Fibroblast of skin of right biceps (primary cell): ENCODE measurements at regions not wholly inside any gene's neighbourhood (a gene's known extent, or its start where the extent isn't known, plus 50 kb on each side); places are given as distances from the start of the nearest gene placed in this dataset.

ENCODE experiments used
- DNase-seq: peaks from one replicate; pipeline ENCODE4 v3.0.0-alpha.2; 2013

GRCh38 chr12:34292736-34293625 lies 270.7 kb downstream of the ALG10 start:
- DNase-seq, result no peak

DNA sequence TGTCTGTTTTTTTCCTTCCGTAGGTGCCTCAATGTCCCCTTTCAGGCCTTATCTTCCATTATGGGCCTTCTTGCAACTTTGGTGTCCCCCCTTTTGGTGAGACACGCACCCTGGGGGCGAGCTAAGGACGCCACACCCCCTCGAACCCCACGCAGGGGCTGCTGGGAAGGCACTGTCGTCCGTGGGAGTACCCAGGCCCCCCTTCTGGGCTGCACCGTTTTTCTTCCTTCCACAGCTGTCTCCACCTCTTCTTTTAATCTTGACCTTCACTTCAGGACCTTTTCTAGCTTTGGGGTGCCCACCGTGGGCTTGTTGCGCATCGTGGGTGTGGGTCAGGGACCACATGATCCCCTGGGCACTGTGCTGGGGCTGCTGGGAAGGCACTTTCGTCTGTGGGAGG lies 271.8 kb downstream of the ALG10 start:
- DNase-seq, result no peak

DNA sequence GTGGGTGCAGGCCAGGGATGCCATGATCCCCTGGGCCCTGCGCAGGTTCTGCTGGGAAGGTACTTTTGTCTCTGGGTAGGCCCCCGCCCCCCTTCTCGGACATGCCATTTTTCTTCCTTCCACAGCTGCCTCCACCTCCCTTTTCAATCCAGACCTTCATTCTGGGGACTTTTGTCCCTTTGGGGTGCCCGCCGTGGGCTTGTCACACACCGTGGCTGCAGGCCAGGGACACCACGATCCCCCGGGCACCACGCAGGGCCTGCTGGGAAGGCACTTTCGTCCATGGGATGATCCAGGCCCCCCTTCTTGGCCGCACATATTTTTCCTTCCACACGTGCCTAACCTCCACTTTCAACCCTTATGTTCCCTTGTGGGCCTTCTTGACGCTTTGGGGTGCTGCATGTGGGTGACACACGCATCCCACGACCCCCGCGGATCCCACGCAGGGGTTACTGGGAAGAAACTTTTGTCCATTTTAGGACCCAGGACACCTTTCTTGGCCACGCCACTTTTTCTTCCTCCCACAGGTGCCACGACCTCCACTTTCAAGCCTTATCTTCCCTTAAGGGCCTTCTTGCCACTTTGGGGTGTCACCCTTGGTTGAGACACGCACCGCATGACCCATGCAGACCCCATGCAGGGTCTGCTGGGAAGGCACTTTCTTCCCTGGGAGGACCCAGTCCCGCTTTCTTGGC lies 272.5 kb downstream of the ALG10 start:
- no peak for DNase-seq

DNA sequence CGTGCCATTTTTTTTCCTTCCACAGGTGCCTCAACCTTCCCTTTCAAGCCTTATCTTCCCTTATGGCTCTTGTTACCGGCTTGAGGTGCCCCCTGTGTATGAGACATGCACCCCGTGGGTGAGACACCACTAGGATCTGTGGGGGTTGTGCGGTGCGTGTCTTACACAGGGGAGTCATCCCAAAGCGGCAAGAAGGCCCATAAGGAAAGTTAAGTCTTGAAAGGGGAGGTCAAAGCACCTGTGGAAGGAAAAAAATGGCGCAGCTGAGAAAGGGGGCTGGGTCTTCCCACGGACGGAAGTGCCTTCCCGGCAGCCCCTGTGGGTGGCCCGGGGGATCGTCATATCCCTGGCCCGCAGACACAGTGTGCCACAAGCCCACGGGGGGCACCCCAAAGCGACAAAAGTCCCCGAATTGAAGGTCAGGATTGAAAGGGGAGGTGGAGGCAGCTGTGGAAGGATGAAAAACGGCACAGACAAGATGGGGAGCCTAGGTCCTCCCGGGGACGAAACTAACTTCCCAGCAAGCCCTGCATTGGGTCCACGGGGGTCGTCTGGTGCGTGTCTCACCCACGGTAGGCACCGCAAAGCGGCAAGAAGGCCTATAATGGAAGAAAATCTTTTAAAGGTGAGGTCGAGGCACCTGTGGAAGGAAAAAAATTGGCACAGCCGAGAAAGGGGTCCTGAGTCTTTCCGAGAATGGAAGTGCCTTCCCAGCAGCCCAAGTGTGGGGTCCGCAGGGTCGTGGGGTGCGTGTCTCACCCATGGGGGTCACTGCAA lies 273.3 kb downstream of the ALG10 start:
- DNase-seq, result no peak

DNA sequence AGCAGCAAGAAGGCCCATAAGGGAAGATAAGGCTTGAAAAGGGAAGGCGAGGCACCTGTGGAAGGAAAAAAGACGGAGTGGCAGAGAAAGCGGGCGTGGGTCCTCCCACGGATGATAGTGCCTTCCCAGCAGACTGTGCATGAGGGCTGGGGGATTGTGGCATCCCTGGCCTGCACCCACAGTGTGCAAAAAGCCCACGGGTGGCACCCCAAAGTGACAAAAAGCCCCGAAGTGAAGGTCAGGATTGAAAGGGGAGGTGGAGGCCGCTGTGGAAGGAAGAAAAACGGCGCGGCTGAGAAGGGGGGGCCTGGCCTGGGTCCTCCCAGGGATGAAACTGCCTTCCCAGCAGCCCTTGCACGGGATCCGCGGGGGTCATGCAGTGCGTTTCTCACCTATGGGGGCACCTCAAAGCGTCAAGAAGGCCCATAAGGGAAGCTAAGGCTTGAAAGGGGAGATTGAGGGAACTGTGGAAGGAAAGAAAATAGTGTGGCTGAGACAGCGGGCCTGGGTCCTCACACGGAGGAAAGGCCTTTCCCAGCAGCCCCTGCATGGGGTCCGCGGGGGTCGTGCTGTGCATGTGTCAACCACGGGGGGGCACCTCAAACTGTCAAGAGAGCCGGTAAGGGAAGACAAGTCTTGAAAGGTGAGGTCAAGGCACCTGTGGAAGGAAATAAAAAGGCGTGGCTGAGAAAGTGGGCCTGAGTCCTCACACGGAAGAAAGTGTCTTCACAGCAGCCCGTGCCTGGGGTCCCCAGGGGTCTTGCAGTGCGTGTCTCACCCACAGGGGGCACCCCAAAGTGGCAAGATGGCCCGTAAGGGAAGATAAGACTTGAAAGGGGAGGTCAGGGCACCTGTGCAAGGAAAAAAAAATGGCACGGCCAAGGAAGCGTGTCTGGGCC lies 274.1 kb downstream of the ALG10 start:
- DNase-seq, result no peak

GRCh38 chr12:34297126-34297789 lies 275.0 kb downstream of the ALG10 start:
- no peak for DNase-seq

DNA sequence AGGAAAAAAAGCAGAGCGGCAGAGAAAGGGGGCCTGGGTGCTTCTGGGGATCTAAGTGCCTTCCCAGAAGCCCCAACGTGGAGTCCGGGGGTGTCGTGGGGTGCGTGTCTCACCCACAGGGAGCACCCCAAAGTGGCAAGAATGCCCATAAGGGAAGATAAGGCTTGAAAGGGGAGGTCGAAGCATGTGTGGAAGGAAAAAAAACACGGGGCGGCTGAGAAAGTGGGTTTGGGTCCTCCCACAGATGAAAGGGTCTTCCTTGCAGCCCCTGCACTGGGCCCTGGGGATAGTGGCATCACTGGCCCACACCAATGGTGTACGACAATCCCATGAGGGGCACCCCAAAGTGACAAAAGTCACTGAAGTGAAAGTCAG lies 275.5 kb downstream of the ALG10 start:
- DNase-seq, result no peak

- no peak for DNase-seq
Observed at GRCh38 chr12:34298176-34298970, 276.1 kb downstream of the ALG10 start.

GRCh38 chr12:34298971-34299801 lies 276.9 kb downstream of the ALG10 start:
- DNase-seq, result no peak

- no peak for DNase-seq
Observed at GRCh38 chr12:34299802-34300193, 277.5 kb downstream of the ALG10 start.

DNA sequence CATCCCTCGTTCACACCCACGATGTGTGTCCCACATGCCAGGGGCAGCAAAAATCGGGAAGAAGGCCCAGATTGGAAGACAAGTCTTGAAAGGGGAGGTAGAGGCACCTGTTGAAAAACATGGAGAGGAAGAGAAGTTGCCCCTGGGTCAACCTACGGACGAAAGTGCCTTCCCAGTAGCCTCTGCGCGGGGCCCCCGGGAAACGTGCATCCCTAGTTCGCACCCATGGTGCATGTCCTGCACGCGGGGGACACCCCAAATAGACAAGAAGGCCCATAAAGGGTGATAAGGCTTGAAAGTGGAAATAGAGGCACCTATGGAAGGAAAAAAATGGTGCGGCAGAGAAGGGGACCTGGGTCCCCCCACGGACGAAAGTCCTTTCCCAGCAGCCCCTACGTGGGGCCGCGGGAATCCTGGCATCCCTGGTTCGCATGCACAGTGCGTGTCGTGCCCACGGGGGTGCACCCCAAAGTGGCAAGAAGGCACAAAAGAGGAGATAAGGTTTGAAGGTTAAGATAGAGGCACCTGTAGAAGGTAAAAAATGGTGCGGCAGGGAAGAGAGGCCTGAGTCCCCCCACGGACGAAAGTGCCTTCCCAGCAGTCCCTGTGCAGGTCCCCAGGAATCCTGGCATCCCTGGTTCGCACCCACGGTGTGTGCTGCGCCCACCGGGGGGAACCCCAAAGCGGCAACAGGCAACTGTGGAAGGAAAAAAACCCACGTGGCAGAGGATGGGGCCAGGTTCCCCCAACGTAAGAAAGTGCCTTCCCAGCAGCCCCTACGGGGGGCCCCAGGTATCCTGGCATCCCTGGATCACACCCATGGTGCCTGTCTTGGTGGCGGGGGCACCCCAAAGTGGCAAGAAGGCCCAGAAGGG lies 278.3 kb downstream of the ALG10 start:
- no peak for DNase-seq

DNA sequence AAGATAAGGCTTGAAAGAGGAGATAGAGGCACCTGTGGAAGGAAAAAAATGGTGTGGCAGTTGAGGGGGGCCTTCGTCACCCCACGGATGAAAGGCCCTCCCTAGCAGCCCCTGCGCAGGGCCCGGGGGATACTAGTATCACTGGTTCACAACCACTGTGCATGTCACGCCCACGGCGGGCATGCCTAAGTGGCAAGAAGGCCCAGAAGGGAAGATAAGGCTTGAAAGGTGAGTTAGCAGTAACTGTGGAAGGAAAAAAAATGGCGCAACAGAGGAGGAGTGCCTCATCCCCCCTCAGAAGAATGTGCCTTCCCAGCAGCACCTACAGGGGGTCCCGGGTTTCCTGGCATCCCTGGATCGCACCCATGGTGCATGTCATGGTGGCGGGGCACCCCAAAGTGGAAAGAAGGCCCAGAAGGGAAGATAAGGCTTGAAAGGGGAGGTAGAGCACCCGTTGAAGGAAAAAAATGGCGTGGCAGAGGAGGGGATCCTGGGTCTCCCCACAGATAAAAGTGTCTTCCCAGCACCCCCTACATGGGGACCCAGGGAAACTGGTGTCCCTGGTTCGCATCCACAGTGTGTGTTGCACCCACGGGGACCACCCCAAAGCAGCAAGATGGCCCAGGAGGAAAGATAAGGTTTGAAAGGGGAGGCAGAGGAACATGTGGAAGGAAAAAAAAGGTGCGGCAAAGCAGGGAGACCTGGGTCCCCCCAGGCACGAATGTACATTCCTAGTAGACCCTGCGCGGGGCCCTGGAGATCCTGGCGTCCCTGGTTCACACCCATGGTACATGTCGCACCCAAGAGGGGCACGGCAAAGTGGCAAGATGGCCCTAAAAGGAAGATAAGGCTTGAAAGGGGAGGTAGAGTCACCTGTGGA lies 279.2 kb downstream of the ALG10 start:
- no peak for DNase-seq

DNA sequence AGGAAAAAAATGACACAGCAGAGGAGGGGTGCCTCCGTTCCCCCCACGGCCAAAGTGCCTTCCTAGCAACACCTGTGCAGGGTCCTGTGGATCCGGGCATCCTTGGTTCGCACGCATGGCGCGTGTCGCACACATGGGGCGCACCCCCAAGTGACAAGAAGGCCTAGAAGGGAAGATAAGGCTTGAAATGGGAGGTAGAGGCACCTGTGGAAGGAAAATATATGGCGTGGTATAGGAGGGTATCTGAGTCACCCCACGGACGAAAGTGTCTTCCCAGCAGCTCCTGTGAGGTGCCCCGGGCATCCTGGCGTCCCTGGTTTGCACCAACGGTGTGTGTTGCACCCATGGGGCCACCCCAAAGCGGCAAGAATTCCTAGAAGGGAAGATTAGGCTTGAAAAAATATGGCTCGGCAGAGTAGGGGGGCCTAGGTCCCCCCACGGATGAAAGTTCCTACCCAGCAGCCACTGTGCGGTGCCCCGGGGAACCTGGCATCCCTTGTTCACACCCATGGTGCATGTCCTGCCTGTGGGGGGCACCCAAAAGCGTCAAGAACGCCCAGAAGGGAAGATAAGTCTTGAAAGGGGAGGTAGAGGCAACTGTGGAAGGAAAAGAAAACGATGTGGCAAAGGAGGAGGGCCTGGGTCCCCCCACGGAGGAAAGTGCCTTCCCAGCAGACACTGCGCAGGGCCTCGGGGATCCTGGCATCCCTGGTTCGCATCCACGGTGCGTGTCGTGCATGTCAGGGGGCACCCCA lies 280.0 kb downstream of the ALG10 start:
- DNase-seq, result no peak

- no peak for DNase-seq
Observed at GRCh38 chr12:34303091-34303870, 281.0 kb downstream of the ALG10 start.

GRCh38 chr12:34304001-34304400 lies 281.7 kb downstream of the ALG10 start:
- no peak for DNase-seq

DNA sequence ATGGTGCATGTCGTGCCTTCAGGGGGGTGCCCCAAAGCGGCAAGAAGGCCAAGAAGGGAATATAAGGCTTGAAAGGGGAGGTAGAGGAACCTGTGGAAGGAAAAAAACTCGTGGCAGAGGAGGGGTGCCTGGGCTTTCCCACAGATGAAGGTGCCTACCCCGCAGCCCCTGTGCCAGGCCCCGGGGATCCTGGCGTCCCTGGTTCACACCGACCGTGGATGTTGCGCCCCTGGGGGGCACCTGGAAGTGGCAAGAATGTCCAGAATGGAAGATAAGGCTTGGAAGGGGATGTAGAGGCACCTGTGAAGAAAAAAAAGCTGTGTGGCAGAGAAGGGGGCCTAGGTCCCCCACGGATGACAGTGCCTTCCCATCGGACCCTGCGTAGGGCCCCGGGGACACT lies 282.2 kb downstream of the ALG10 start:
- no peak for DNase-seq
